H4 (cell line): ENCODE measurements at regions not wholly inside any gene's neighbourhood (a gene's known extent, or its start where the extent isn't known, plus 50 kb on each side); places are given as distances from the start of the nearest gene placed in this dataset.

Source experiments
- DNase-seq: peaks from one replicate; pipeline ENCODE4 v3.0.0-alpha.2; 2015; ENCODE audit warnings: low spot score

GRCh38 chr7:17651341-17651740, 289.0 kb downstream of the SNX13 start:
- no peak for DNase-seq

- peak; percentile 88 for DNase-seq
Observed at GRCh38 chr7:17651863-17652385, 288.4 kb downstream of the SNX13 start.

DNA sequence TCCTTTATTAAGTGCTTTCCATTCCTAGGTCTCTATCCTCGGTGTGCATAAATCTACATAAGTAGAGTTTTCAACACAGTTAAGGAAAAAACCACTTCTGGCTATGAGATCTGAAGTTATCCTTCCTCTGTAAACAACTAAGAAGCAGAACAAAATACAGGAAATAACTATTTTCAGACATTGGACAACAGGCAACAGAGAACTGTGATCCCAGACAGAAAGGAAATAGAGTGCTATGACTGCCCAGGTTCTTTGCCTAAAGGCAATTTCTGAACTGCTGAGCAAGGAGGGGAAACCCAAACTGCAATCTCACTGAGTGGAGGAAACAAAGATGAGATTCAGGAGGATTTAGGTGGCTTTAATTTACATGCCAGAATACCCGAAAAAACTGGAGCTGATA, 285.4 kb downstream of the SNX13 start:
- DNase-seq, result no peak

- DNase-seq, result no peak
Observed at GRCh38 chr7:17659126-17659525, 281.2 kb downstream of the SNX13 start.

DNA sequence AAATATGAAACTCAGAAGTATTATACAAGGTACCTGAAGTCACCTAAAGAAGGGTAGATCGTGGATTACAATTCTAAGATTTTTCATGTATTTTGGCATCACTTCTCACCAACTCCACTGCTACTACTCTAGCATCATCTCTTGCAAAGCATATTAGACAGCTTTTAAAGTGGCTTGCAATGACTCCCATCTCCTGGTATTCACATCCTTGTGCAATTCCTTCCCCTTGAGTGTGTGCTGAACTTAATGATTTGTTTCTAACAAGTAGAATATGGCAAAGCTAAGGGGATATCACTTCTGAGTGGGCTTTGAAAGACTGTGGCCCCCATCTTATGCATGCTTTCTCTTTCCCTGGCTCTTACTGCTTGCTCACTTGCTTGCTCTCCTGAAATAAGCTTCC, 280.2 kb downstream of the SNX13 start:
- no peak for DNase-seq

DNA sequence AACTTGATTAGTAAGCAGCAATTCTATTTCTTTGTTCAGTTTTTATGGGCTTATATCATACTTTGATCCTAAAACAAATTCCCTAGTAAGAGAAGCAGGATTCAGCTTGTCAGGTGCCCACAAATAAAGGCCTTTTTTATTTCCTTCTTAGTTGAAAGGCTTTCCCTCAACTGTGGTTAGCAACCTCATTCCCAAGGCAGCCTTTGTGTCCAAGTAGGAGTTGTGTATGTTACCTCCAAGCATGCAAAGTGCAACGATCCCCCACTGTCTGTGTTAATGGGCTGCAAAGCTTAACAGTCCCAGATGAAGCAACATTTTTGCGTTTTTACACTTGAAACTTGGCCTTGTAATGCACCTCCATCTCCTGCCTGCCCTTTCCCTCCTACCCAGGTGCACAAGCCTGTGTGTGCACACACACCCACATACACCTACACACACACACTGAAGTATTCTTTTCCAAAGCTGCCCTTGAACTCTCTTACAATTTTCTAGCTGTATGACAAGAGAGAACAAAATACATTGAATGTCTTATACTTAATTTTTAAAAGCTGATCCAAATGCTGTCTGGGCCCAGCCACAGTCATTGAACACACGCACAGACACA, 278.2 kb downstream of the SNX13 start:
- peak; percentile 43 for DNase-seq

GRCh38 chr7:17663061-17663675, 277.1 kb downstream of the SNX13 start:
- no peak for DNase-seq

DNA sequence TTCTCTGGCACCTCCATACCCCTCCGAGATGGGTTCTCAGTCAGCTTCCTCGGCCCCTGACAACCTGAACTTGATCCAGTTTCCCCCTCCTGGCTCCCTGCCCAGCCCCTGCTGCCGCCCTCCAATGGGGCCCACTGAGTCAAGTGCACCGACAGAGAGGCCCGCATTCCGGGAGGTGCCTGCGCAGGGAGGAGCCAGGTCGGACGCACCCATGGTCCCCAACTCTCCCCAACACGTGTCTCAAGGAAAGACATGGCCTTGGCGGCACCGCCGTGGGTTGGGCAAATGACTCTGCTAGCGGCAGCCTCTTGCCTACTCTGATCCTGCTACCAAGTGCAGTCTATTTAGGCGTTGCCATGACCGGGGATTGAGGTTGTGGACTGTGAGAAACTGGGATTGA, 275.3 kb downstream of the SNX13 start:
- DNase-seq, result no peak

DNA sequence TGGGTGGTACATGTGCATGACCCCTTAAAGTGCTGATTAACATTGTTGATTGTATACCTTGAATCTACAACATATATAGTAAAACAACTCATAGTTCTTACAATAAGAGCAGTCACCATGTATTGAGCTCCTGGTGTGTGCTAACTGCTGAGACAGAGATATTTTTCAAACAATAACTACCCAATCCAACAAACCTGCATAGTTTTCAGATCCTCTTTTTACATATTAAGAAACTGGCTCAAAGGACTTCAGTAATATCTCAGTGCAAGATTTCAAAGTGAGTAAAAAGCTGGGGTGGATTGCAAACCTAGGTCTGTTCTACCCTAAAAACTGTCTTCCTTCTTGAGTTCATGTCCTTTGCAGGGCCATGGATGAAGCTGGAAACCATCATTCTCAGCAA, 272.2 kb downstream of the SNX13 start:
- DNase-seq, result no peak

- DNase-seq, result no peak
Observed at GRCh38 chr7:17669204-17669603, 271.1 kb downstream of the SNX13 start.

DNA sequence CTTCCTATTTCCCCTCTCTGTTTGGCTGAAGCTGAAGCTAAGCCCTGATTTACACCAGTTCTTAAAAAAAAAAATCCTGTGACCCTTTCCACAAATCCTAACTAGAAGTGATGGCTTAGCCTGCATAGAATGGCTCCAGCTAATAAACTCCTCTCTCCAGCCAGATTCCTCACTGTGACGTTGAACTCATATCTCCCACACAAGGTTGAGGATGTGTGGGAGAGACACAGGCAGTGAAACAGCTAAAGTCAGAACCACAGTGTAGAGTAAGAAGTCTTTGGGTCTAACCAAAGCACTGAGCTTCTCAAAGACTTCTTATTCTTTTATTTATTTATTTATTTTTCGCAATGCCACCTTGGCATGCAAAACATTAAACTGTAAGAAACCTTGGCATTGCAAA, 268.3 kb downstream of the SNX13 start:
- DNase-seq, result no peak

DNA sequence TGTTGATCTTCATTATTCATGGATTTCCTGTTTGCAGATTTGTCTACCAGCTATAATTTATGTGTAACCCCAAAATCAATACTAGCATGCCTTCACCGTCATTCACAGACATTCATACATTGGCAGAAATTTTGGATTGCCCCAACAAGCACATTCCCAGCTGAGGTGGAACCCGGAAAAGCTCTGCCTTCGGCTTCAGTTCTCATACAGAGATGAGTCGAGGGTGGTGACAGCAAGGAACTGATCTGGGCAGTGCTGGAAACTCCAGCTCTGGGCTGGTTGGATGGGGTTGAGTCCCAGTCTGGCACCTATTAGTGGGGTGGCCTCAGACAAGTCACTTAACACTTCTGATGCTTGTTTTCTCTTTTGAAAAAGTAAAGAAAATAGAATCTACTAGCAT, 267.5 kb downstream of the SNX13 start:
- no peak for DNase-seq

DNA sequence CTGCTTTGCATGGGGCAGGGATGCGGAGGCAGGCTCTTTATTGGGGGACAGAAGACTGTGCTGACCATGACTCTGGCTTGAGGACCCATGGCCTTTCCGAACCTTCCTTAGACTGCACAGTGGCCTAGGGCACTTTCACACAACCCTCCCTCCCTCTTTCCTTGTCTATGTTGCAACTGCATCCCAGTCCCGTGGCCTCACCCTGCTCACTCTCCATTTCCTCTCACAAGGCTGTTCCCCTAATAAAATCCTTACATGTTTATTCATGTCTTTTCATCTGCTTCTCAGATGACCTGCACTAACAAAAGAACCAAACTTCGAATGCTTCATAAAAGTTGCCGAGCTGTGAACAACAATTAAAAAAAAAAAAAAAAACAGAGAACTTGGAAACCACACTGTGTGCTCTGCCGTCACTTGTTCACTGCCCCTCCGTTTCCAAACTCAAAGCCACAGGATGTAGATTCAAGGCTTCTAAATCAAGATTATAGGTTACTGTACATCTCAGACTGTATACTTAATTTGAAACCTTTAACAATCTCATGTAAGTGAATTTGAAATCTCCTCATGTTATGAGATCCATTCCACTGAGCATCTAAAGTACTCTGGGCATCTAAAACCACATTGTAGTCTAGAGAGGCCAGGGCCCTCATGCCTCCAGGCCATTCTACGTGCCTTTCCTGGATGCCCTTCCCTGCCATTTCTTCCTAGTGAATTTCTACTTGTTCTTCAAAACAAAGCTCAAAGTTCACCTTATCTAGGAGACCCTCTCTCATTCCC, 265.9 kb downstream of the SNX13 start:
- DNase-seq, result peak; percentile 84

GRCh38 chr7:17674943-17675608, 265.2 kb downstream of the SNX13 start:
- DNase-seq, result no peak

DNA sequence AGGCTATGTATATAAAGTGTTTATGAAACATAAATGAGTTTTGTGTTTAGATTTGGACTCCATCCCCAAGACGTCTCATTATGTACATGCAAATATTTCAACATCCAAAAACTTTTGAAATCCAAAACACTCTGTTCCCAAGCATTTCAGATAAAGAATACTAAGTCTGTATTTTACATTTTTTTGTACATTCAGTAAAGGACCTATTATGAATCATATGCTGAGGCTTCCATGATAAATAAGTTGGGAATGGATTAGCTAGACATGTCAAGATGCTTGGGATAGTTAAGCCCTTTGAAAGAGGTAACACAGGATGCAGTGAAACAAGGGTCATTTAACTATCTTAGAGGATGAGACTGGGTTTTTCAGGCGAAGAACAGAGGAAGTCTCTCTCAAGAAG, 262.9 kb downstream of the SNX13 start:
- no peak for DNase-seq

DNA sequence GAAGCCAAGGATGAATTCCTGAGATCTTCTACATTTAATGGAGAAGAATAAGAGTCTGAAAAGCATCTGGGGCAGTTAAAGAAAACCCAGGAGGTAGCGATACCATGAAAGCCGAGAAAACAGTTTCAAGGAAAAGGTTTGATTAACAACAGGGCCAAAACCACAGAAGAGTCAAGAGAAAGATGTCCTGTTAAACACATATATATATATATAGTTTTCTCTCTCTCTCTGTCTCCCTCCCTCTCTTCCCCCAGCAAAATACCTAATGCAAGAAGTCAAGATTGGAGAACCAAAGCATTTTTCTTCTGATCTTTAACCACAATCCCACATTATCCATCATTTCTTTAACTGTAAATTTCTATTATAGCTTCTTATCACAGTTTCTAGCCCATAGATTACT, 261.4 kb downstream of the SNX13 start:
- no peak for DNase-seq

DNA sequence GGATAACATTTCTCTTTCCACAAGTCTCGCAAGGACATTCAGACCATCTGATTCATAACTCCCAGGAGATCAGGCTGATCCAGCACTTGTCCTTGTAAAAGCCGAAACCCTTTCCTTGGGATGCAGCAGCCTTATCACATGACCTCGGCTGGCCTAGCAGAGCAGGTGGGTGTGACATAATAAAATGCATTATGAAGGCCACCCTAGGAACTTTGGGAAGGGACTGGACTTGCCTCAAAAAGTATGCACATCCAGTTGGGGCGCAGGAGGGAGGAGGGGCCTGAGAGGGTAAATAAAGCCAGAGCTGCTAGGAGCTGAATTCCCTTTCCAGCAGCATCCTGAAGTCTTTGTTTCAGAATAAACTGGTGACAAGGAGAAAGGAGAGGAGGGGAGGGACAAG, 260.8 kb downstream of the SNX13 start:
- DNase-seq, result no peak

DNA sequence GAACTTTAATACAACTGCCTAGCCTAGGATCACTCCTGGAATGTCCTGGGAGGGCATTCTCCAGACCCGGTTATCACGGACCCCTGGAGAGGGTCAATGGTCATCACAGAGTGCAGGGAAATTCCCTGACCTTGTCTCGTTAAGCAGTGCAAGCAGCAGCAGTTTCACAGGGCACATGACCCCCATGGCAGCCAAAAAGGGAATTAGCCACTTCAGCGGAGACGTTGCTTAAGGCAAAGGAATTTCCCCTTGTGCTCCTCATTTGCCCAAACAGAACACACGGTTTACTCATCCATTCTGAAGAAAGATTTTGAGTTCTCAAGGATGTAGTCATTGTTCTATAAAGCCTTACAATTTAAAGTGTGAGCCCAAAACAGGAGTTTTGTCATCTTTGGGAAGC, 260.3 kb downstream of the SNX13 start:
- DNase-seq, result no peak

DNA sequence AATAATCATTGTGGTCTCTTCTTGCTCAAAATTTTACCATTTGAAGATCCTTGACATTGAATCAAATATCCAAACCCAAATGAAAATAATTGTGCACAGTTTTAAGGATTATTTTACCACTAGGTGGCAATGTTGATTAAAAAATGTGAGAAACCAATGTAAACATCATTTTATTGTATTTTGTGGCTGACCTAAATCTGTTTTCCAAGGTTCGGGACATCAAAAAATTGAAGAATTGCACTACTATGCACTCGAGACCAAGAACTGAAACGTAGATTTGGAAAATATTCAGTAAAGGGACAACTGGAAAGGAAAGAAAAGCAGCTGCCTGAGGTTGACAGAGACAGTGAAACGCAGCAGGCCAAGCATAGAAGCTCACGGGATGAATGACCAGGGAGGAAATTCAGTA, 259.3 kb downstream of the SNX13 start:
- peak; percentile 77 for DNase-seq

DNA sequence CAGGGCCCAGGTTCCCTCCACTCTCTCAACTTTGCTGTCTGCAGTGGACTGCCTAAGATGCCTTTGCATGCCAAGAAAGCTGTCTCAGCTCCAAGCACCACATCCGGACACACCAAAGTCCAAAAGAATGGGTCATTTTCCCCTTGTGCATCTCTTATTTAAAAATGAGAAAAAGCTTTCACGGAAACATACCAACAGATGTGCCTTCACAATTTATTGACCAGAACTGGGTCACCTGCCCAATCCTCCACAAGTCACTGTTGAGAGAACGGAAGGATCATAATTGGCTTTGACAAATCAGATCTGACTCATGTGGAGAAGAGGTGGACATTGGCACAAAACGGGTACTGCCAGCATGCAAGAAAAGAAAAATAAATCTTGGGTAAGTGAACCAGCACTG, 258.3 kb downstream of the SNX13 start:
- DNase-seq, result peak; percentile 64

DNA sequence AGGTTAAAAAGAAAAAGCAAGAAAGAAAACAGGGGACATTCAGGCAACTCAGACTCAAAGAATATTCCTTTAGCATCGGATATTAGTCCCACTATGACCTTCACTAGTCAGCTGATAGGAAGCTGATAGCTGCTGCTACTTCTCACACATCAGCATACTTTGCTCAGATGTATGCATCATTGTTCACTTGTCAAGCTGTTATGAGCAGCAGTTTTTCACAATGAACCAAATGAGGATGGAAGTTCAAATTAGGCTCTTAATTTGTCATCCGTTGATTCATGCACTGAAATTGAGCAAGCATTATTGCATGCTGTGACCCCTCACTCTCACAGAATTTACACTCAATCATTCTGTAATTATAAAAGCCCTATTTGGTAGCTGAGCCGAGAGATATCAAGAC, 257.7 kb downstream of the SNX13 start:
- DNase-seq, result no peak

DNA sequence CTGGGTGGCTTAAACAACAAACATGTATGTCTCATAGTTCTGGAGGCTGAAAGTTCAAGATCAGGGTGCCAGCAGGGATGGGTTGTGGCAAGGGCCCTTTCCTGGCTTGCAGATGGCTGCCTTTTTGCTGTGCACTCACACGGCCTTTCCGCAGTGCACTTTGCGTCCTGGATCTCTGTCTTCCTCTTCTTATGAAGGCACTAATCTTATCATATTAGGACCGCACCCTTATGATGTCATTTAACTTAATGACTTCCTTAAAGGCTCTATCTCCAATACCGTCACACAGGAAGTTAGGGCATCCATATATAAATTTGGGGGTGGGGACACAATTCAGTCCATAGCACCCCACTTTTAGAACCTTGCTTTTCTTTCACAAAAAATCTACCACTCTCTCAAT, 255.2 kb downstream of the SNX13 start:
- DNase-seq, result no peak

- no peak for DNase-seq
Observed at GRCh38 chr7:17687361-17687760, 252.9 kb downstream of the SNX13 start.
